OCI-LY7 (cell line): ENCODE measurements at regions not wholly inside any gene's neighbourhood (a gene's known extent, or its start where the extent isn't known, plus 50 kb on each side); places are given as distances from the start of the nearest gene placed in this dataset.

Experiments used
- EZH2phosphoT487 ChIP-seq: fragments of 200-600 bp; sonication (generic); IDR thresholded peaks from 2 replicates; pipeline ENCODE4 v1.6.1; 2018; ENCODE audit warnings: low read depth, borderline replicate concordance, mild to moderate bottlenecking, mixed run types, antibody characterized with exemption, low read length, moderate library complexity, mixed read lengths
- TF ChIP-seq, protein P1 (sequence below): fragments of 200-600 bp; sonication (generic); conservative IDR thresholded peaks from 2 replicates; pipeline ENCODE4 v1.5.1; 2014; ENCODE audit warnings: mild to moderate bottlenecking, antibody characterized with exemption, low read length, moderate library complexity, mixed read lengths

DNA sequence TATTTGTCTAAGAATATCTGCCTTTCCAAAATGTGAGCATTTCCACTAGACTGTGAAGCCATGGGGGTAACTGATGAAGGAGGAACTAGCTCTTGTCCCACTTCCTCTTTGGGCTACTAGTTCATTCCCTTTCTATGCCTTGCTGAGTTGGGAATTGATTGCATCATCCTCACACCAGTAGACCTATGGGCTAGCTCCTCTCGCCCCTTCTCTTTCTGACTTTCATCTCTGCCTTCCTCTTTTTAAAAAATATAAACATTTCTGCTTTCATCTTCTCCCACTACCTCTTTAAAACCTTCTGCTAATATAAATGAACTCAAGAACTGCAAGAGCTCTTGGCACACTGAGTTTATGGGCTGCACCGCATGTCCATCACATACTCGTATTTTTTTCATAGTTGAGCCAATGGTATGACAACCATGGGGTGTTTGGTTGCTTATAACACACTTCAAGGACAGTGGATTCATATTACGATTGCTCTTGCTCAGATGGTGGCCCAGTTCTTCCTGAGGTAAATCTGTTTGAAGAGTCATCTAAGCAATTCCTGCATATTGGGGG is 182.0 kb downstream of the REEP3 start:
- TF ChIP-seq, protein P1, sequence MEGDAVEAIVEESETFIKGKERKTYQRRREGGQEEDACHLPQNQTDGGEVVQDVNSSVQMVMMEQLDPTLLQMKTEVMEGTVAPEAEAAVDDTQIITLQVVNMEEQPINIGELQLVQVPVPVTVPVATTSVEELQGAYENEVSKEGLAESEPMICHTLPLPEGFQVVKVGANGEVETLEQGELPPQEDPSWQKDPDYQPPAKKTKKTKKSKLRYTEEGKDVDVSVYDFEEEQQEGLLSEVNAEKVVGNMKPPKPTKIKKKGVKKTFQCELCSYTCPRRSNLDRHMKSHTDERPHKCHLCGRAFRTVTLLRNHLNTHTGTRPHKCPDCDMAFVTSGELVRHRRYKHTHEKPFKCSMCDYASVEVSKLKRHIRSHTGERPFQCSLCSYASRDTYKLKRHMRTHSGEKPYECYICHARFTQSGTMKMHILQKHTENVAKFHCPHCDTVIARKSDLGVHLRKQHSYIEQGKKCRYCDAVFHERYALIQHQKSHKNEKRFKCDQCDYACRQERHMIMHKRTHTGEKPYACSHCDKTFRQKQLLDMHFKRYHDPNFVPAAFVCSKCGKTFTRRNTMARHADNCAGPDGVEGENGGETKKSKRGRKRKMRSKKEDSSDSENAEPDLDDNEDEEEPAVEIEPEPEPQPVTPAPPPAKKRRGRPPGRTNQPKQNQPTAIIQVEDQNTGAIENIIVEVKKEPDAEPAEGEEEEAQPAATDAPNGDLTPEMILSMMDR = no peak
- TF ChIP-seq EZH2phosphoT487 = no peak
